ENCODE measurements at regions not wholly inside any gene's neighbourhood (a gene's known extent, or its start where the extent isn't known, plus 50 kb on each side); places are given as distances from the start of the nearest gene placed in this dataset.

- DNase-seq (ENCODE audit: low spot score in 2 of 2, unreplicated experiment in 2 of 2), result no peak
- Mint-ChIP-seq H3K4me1 (peaks cover 13% of the 10 kb centered on the region), H3K9me3 (peaks cover 5% of the 10 kb centered on the region), H3K27ac (no peak overlapping the region), H3K27me3 (ENCODE audit: low read depth) (no peaks in the 10 kb centered on the region), H3K36me3 (no peaks in the 10 kb centered on the region), H3K4me3 (no peak overlapping the region)
- TF ChIP-seq CTCF (IDR thresholded peaks at IDR 0.05; ENCODE audit: unreplicated experiment), result no peak
These were observed 107.3 kb downstream of the TOMM20 start for GRCh38 chr1:235021321-235021720.

GRCh38 chr1:235019961-235020360, 108.7 kb downstream of the TOMM20 start:
- no peak for DNase-seq (ENCODE audit: low spot score in 2 of 2, unreplicated experiment in 2 of 2)
- peaks cover 5% of the 10 kb centered on the region for H3K9me3 Mint-ChIP-seq
- peaks cover 13% of the 10 kb centered on the region for H3K4me1 Mint-ChIP-seq

GRCh38 chr1:235019471-235019870, 109.2 kb downstream of the TOMM20 start:
- H3K4me1 Mint-ChIP-seq, result peaks cover 13% of the 10 kb centered on the region
- H3K36me3 Mint-ChIP-seq, result no peaks in the 10 kb centered on the region
- DNase-seq (ENCODE audit: low spot score in 2 of 2, unreplicated experiment in 2 of 2), result no peak
- H3K27me3 Mint-ChIP-seq (ENCODE audit: low read depth), result no peaks in the 10 kb centered on the region
- TF ChIP-seq CTCF (IDR thresholded peaks at IDR 0.05; ENCODE audit: unreplicated experiment), result no peak
- no peak overlapping the region for H3K4me3 Mint-ChIP-seq
- no peak overlapping the region for H3K27ac Mint-ChIP-seq
- H3K9me3 Mint-ChIP-seq, result peaks cover 5% of the 10 kb centered on the region

More at GRCh38 chr1:235019961-235020360, 108.7 kb downstream of the TOMM20 start:
- Mint-ChIP-seq H3K27me3 (ENCODE audit: low read depth) (no peaks in the 10 kb centered on the region), H3K4me3 (no peak overlapping the region), H3K36me3 (no peaks in the 10 kb centered on the region), H3K27ac (no peak overlapping the region)
- TF ChIP-seq CTCF (IDR thresholded peaks at IDR 0.05; ENCODE audit: unreplicated experiment), result no peak

- Mint-ChIP-seq H3K27me3 (ENCODE audit: low read depth) (no peaks in the 10 kb centered on the region), H3K9me3 (peaks cover 5% of the 10 kb centered on the region), H3K27ac (no peak overlapping the region), H3K4me1 (peaks cover 13% of the 10 kb centered on the region), H3K4me3 (no peak overlapping the region), H3K36me3 (no peaks in the 10 kb centered on the region)
- no peak for TF ChIP-seq CTCF (IDR thresholded peaks at IDR 0.05; ENCODE audit: unreplicated experiment)
- DNase-seq (ENCODE audit: low spot score in 2 of 2, unreplicated experiment in 2 of 2), result no peak
These were observed 109.8 kb downstream of the TOMM20 start for GRCh38 chr1:235018720-235019444.

GRCh38 chr1:235018161-235018560, 110.5 kb downstream of the TOMM20 start:
- Mint-ChIP-seq H3K27me3 (ENCODE audit: low read depth) (no peaks in the 10 kb centered on the region), H3K27ac (no peak overlapping the region), H3K36me3 (no peaks in the 10 kb centered on the region), H3K9me3 (peaks cover 5% of the 10 kb centered on the region), H3K4me1 (peaks cover 13% of the 10 kb centered on the region), H3K4me3 (no peak overlapping the region)
- no peak for DNase-seq (ENCODE audit: low spot score in 2 of 2, unreplicated experiment in 2 of 2)
- no peak for TF ChIP-seq CTCF (IDR thresholded peaks at IDR 0.05; ENCODE audit: unreplicated experiment)
